ENCODE measurements at regions not wholly inside any gene's neighbourhood (a gene's known extent, or its start where the extent isn't known, plus 50 kb on each side); places are given as distances from the start of the nearest gene placed in this dataset.

- DNase-seq (ENCODE audit: low read depth, low spot score), result no peak
These were observed 1257.2 kb upstream of the EYS start for GRCh38 chr6:66964216-66964615.

DNA sequence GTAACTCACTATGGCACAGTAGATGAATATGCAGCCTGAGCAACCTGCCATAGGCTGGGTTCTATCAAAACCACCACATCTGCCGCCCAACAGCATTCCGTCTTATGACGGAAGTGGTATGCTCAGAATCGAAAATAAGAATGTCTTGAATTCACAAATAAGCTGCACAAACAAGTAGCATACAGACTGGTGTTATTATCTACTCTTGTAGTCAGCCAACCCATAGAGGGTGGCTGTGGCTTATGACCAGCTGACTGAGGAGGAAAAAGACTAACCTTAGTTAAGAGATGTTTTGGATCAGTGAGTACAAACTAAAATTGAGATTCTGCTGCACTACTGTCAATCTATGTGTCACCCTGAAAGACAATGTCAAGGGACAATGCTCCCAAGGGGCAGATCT, 1255.1 kb upstream of the EYS start:
- DNase-seq (ENCODE audit: low read depth, low spot score), result no peak

GRCh38 chr6:66961191-66961590, 1254.2 kb upstream of the EYS start:
- no peak for DNase-seq (ENCODE audit: low read depth, low spot score)

DNA sequence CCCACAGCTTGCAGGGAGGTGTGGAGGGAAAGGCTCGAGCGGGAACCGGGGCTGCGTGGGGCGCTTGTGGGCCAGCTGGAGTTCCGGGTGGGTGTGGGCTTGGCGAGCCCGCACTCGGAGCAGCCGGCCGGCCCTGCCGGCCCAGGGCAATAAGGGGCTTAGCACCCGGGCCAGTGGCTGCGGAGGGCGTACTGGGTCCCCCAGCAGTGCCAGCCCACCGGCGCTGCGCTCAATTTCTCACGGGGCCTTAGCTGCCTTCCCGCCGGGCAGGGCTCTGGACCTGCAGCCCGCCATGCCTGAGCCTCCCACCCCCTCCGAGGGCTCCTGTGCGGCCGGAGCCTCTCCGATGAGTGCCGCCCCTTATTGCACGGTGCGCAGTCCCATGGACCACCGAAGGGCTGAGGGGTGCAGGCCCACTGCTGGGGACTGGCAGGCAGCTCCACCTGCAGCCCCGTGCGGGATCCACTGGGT, 1242.2 kb upstream of the EYS start:
- DNase-seq (ENCODE audit: low read depth, low spot score), result no peak

- peak; percentile 10 for DNase-seq (ENCODE audit: low read depth, low spot score)
These were observed 1241.1 kb upstream of the EYS start for GRCh38 chr6:66948106-66948505.

GRCh38 chr6:66940003-66940402, 1233.0 kb upstream of the EYS start:
- DNase-seq (ENCODE audit: low read depth, low spot score), result no peak

DNA sequence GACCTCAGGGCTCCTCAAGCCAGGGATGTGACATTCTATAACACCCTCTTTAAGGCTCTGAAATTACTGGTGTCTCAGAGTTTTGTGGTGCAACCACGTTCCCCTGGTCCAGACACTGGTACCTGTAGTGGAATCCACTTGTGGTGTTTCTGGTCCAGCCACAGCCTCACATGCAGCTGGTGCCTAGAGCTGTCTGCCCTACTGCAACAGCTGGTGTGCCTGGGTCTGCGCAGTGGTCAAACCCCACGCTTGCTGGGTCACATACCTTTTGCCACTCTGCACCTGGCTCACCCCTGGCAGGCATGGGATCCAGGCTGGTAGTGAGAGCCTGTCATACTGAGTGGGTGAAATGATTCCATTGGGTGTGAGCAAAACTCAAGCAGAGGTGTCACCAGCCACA, 1230.2 kb upstream of the EYS start:
- DNase-seq (ENCODE audit: low read depth, low spot score), result no peak

GRCh38 chr6:66935612-66936011, 1228.6 kb upstream of the EYS start:
- DNase-seq (ENCODE audit: low read depth, low spot score), result no peak

GRCh38 chr6:66931787-66932186, 1224.8 kb upstream of the EYS start:
- DNase-seq (ENCODE audit: low read depth, low spot score), result no peak

DNA sequence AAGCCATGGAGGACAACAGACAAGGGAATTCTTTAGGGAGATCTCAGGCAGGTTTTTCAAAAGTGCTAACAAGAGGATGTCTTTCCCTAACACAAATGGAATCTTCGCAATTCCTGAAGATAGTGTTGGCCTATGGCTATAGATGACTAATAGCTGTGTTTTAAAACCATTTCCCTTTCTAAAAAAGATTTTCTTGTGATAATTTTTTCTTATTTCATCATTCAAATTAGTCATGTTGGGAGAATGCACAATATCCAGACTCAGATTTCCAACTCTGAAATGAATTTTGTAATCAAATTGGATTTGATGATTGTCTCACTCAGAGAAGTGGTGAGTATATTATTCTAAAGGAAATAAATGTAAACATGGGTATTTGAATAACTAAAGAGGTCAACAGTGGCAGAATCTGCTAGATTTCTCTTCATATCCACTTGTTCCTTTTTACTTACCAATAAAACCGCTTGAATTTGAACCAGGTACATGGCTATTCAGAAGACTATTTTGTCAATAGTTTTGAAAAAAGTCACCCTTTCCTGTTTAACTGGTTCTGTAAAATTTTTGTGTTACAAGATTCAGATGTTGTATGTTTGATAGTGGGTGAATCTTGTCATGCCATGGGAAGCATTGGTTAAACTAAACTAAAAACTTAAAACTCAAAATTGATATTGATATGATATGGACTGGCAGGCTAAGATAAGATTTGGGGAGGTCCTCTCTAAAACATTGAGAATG, 1223.7 kb upstream of the EYS start:
- DNase-seq (ENCODE audit: low read depth, low spot score), result no peak

- no peak for DNase-seq (ENCODE audit: low read depth, low spot score)
These were observed 1219.0 kb upstream of the EYS start for GRCh38 chr6:66926060-66926459.

DNA sequence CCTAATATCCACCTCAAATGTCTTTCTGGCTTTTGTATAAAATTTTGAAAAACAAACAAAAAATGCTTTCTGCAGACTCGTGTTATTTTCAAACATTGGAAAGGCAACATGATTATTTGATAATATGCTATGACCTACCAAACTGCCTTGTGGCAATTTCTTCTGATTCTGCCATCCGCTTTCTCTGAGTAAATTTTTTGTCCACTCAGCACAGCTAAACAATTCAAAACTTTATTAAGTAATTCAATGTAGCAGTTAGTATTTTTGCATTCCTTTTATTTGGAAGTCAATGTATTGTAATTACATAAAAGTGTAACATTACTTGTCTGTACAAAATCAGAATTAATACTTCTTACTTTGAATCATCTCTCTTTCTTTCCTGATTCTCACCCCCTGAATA, 1206.6 kb upstream of the EYS start:
- no peak for DNase-seq (ENCODE audit: low read depth, low spot score)

GRCh38 chr6:66902457-66902856, 1195.4 kb upstream of the EYS start:
- no peak for DNase-seq (ENCODE audit: low read depth, low spot score)

- DNase-seq (ENCODE audit: low read depth, low spot score), result no peak
These were observed 1193.4 kb upstream of the EYS start for GRCh38 chr6:66900133-66901083.

DNA sequence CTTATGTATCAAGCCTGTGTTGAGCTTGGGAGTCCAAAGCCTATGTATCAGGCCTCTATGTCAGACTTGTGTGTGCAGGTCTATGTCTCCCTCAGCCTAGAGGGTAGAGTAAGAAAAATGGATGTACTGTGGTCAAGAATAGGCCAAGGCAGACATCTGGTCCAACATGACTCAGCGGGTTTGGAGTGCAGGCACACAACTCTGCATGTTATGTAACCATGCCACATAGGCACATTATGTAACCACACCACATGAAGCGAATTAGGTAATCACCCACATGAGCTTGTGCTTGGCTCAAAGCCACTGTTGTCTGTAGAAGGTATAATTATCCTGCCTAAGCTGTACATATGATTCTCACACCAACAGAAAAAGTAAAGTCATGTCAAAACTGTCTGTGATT, 1190.5 kb upstream of the EYS start:
- no peak for DNase-seq (ENCODE audit: low read depth, low spot score)

- DNase-seq (ENCODE audit: low read depth, low spot score), result no peak
These were observed 1189.4 kb upstream of the EYS start for GRCh38 chr6:66896415-66896814.

GRCh38 chr6:66883453-66883852, 1176.4 kb upstream of the EYS start:
- DNase-seq (ENCODE audit: low read depth, low spot score), result no peak

DNA sequence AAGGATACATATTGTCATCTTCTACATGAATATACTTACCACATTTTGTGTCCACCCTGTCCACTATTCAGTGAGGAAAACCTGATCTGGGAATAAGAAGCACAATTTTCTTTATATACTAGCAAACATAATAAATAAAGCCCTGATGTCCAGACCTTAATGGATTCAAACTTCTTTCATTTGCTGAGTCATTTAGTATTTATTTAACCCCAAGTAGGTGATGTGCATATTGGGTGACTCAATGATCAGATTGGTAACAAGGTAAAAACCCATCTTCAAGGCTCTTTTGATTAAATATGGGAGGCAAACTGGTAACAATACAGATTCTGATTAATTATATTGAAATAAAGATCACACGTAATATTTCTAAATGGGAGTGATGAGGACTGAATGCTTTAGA, 1159.8 kb upstream of the EYS start:
- DNase-seq (ENCODE audit: low read depth, low spot score), result no peak

GRCh38 chr6:66865771-66866170, 1158.7 kb upstream of the EYS start:
- no peak for DNase-seq (ENCODE audit: low read depth, low spot score)

DNA sequence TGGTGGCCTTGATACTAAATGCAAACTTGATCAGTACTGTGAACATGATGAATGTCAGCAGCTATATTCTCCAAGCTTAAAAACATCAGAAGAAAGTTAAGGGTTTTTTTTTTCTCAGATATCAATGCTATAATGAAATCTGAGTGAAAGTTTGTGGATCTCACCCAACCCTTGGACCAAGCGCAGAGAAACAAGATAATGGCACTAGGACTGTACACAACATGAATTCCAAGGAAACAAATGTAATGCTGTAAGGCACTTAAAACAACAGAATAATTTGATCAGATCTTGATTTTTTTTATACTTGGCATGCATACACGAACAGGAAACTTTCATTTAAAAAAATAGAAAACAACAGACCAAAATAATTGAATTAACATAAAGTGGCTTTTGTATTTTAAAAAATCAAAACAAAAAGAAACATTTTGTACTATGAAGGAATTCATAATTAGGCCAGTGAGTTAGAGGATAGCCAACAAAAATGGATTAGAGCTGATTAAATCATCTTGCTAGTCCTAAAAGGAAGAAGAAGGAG, 1154.0 kb upstream of the EYS start:
- DNase-seq (ENCODE audit: low read depth, low spot score), result no peak

GRCh38 chr6:66860328-66860727, 1153.3 kb upstream of the EYS start:
- no peak for DNase-seq (ENCODE audit: low read depth, low spot score)

- no peak for DNase-seq (ENCODE audit: low read depth, low spot score)
These were observed 1151.2 kb upstream of the EYS start for GRCh38 chr6:66858196-66858595.

DNA sequence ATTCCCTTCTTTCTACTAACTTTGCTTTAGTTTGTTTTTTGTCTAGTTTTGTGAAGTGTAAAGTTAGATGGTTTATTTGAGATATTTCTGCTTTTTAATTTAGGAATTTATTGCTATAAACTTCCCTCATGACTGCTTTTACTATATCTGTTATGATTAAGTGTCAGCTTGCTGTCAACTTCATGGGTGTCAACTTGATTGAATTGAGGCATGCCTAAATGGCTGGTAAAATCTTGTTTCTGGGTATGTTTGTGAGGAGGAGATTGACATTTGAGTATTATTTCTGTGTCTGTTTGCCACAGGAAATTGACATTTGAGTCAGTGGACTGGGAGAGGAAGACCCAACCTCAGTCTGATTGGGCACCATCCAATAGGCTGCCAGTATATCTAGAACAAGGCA, 1147.0 kb upstream of the EYS start:
- no peak for DNase-seq (ENCODE audit: low read depth, low spot score)
